Dermis microvascular lymphatic vessel endothelial cell (primary cell): ENCODE measurements at regions not wholly inside any gene's neighbourhood (a gene's known extent, or its start where the extent isn't known, plus 50 kb on each side); places are given as distances from the start of the nearest gene placed in this dataset.

ENCODE experiments used
- DNase-seq, 2 donors: peaks; one replicate each; pipeline versions ENCODE4 v3.0.0 to v3.0.0-alpha.2; 2010; ENCODE audit warnings: low read depth in 2 of 2

- no peak for DNase-seq
These were observed 95.6 kb upstream of the CACNA1E start for GRCh38 chr1:181387702-181388101.

- DNase-seq: no peak
These were observed 92.8 kb upstream of the CACNA1E start for GRCh38 chr1:181390410-181391077.

- no peak for DNase-seq
These were observed 91.9 kb upstream of the CACNA1E start for GRCh38 chr1:181391301-181391900.

GRCh38 chr1:181392133-181392532 lies 91.2 kb upstream of the CACNA1E start:
- no peak for DNase-seq

GRCh38 chr1:181392613-181393220 lies 90.6 kb upstream of the CACNA1E start:
- no peak for DNase-seq

- DNase-seq: no peak
These were observed 88.6 kb upstream of the CACNA1E start for GRCh38 chr1:181394766-181395165.

- DNase-seq: no peak
These were observed 87.1 kb upstream of the CACNA1E start for GRCh38 chr1:181396171-181396670.

- DNase-seq: no peak
These were observed 86.5 kb upstream of the CACNA1E start for GRCh38 chr1:181396811-181397210.

- no peak for DNase-seq
These were observed 85.5 kb upstream of the CACNA1E start for GRCh38 chr1:181397845-181398244.

GRCh38 chr1:181398544-181398943 lies 84.8 kb upstream of the CACNA1E start:
- no peak for DNase-seq

GRCh38 chr1:181405584-181405983 lies 77.7 kb upstream of the CACNA1E start:
- no peak for DNase-seq

GRCh38 chr1:181406989-181407388 lies 76.3 kb upstream of the CACNA1E start:
- no peak for DNase-seq

- DNase-seq: no peak
These were observed 73.3 kb upstream of the CACNA1E start for GRCh38 chr1:181409981-181410380.

GRCh38 chr1:181412746-181413145 lies 70.6 kb upstream of the CACNA1E start:
- no peak for DNase-seq

GRCh38 chr1:181413195-181413815 lies 70.0 kb upstream of the CACNA1E start:
- no peak for DNase-seq

- DNase-seq: no peak
These were observed 69.5 kb upstream of the CACNA1E start for GRCh38 chr1:181413836-181414235.

- DNase-seq: no peak
These were observed 67.0 kb upstream of the CACNA1E start for GRCh38 chr1:181416268-181416860.

GRCh38 chr1:181417915-181418314 lies 65.4 kb upstream of the CACNA1E start:
- DNase-seq: no peak

GRCh38 chr1:181423301-181423918 lies 59.9 kb upstream of the CACNA1E start:
- DNase-seq: peak; percentile 5 to 47

- peak; percentile 38 to 70 for DNase-seq
These were observed 58.4 kb upstream of the CACNA1E start for GRCh38 chr1:181424786-181425403.

- no peak for DNase-seq
These were observed 57.8 kb upstream of the CACNA1E start for GRCh38 chr1:181425566-181425965.
